ENCODE measurements at regions not wholly inside any gene's neighbourhood (a gene's known extent, or its start where the extent isn't known, plus 50 kb on each side); places are given as distances from the start of the nearest gene placed in this dataset.

GRCh38 chr14:104298458-104298857 is 160.1 kb downstream of the KIF26A start:
- CTCF ChIA-PET (ENCODE audit: low intra/inter-chr PET ratio): no interaction called here
- Histone ChIP-seq H3K36me3 (ENCODE audit: control insufficient read depth, insufficient read depth, low read length) (no peaks in the 10 kb centered on the region), H3K79me2 (ENCODE audit: control insufficient read depth, insufficient read depth, low read length) (no peaks in the 10 kb centered on the region), H3K27ac (ENCODE audit: extremely low read depth, low read depth, low read length) (no peak overlapping the region), H3K4me1 (replicated peaks in 1 of 2; ENCODE audit: control insufficient read depth in 2 of 2, insufficient read depth in 2 of 2, low read length in 2 of 2) (no peaks in the 10 kb centered on the region), H2AFZ (ENCODE audit: low read depth, low read length) (no peak overlapping the region), H3K9ac (ENCODE audit: insufficient read depth in 1 of 2, low read depth in 2 of 2, low read length in 2 of 2) (no peak overlapping the region), H3K27me3 (ENCODE audit: control insufficient read depth in 2 of 2, insufficient read depth in 2 of 2, low read length in 2 of 2) (peaks cover 0 to 22% of the 10 kb centered on the region in 2 experiments; a peak in 2 of 5 replicates), H3K9me1 (ENCODE audit: control insufficient read depth, insufficient read depth, low read length) (no peaks in the 10 kb centered on the region), H3K9me3 (replicated peaks; ENCODE audit: control insufficient read depth, insufficient read depth, low read depth, low read length) (no peaks in the 10 kb centered on the region), H3K4me3 (no peak overlapping the region), H4K20me1 (replicated peaks; ENCODE audit: control insufficient read depth, insufficient read depth, low read length) (no peaks in the 10 kb centered on the region), H3K4me2 (ENCODE audit: insufficient read depth, low read length) (no peak overlapping the region)
- intact Hi-C loops (cut with micrococcal nuclease) (no loop called here), in situ Hi-C loops (cut with MboI) (no loop called here)
- TF ChIP-seq, protein P1, sequence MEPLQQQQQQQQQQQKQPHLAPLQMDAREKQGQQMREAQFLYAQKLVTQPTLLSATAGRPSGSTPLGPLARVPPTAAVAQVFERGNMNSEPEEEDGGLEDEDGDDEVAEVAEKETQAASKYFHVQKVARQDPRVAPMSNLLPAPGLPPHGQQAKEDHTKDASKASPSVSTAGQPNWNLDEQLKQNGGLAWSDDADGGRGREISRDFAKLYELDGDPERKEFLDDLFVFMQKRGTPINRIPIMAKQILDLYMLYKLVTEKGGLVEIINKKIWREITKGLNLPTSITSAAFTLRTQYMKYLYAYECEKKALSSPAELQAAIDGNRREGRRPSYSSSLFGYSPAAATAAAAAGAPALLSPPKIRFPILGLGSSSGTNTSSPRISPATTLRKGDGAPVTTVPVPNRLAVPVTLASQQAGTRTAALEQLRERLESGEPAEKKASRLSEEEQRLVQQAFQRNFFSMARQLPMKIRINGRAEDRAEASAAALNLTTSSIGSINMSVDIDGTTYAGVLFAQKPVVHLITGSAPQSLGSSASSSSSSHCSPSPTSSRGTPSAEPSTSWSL (CRISPR knock-in tag; IDR thresholded peaks at IDR 0.05; ENCODE audit: borderline replicate concordance): no peak
- TF ChIP-seq ZFP36 (IDR thresholded peaks at IDR 0.05; ENCODE audit: low read depth, low read length, partially characterized antibody): no peak
- TF ChIP-seq NFATC3 (IDR thresholded peaks at IDR 0.05): no peak
- ATAC-seq: no peak
- POLR2A ChIA-PET: no interaction called here
- FAIRE-seq: no peak
- BruUV-seq (replicated peaks): no TSS peak
- 0% methylated on average over 3 of the region's 3 CpGs for WGBS (ENCODE audit: insufficient coverage, low coverage, missing lambda C conversion rate)
- no peak for DNase-seq (ENCODE audit: extremely low read depth in 1 of 4, low spot score in 3 of 4)

GRCh38 chr14:104299993-104300761 is 161.8 kb downstream of the KIF26A start:
- no peaks in the 10 kb centered on the region for H3K4me1 ChIP-seq (replicated peaks in 1 of 2; ENCODE audit: control insufficient read depth in 2 of 2, insufficient read depth in 2 of 2, low read length in 2 of 2)
- no peaks in the 10 kb centered on the region for H3K9me1 ChIP-seq (ENCODE audit: control insufficient read depth, insufficient read depth, low read length)
- TF ChIP-seq TCFL5 (CRISPR knock-in tag; conservative IDR thresholded peaks at IDR 0.05) (no peak), CHD2 (IDR thresholded peaks at IDR 0.05; ENCODE audit: low read depth, low read length) (no peak), NR2C2 (CRISPR knock-in tag; IDR thresholded peaks at IDR 0.05) (no peak), NR2C2 (tag; IDR thresholded peaks at IDR 0.05) (peak; percentile 75; the same call in 1 of the 2 replicates), ETV1 (tag; conservative IDR thresholded peaks at IDR 0.05; ENCODE audit: low read depth) (0 out of 2 replicates have a peak, but pooled peaks have one; percentile 24)
- H3K79me2 ChIP-seq (ENCODE audit: control insufficient read depth, insufficient read depth, low read length): no peaks in the 10 kb centered on the region
- no peak for DNase-seq (ENCODE audit: extremely low read depth in 1 of 4, low spot score in 3 of 4)
- H3K4me2 ChIP-seq (ENCODE audit: insufficient read depth, low read length): no peak overlapping the region
- H2AFZ ChIP-seq (ENCODE audit: low read depth, low read length): no peak overlapping the region
- CTCF ChIA-PET (ENCODE audit: low intra/inter-chr PET ratio): no interaction called here
- WGBS (ENCODE audit: insufficient coverage, low coverage, missing lambda C conversion rate): 2% methylated on average over 22 of the region's 28 CpGs
- H3K9me3 ChIP-seq (replicated peaks; ENCODE audit: control insufficient read depth, insufficient read depth, low read depth, low read length): no peaks in the 10 kb centered on the region
- peaks cover 0 to 39% of the 10 kb centered on the region in 2 experiments; a peak in 2 of 5 replicates for H3K27me3 ChIP-seq (ENCODE audit: control insufficient read depth in 2 of 2, insufficient read depth in 2 of 2, low read length in 2 of 2)
- in situ Hi-C loops (cut with MboI): no loop called here
- BruUV-seq (replicated peaks): no TSS peak
- ATAC-seq: no peak
- intact Hi-C loops (cut with micrococcal nuclease): no loop called here
- POLR2A ChIA-PET: interaction anchor here (0.6 kb wide), 1 partner anchor 115 kb away, joined by 3 read pairs; no protein-coding TSS in a partner anchor
- no peaks in the 10 kb centered on the region for H4K20me1 ChIP-seq (replicated peaks; ENCODE audit: control insufficient read depth, insufficient read depth, low read length)
- no peak overlapping the region for H3K4me3 ChIP-seq
- no peak overlapping the region for H3K9ac ChIP-seq (ENCODE audit: insufficient read depth in 1 of 2, low read depth in 2 of 2, low read length in 2 of 2)
- no peak overlapping the region for H3K27ac ChIP-seq (ENCODE audit: extremely low read depth, low read depth, low read length)
- H3K36me3 ChIP-seq (ENCODE audit: control insufficient read depth, insufficient read depth, low read length): no peaks in the 10 kb centered on the region
- no peak for FAIRE-seq

Measured in K562 (cell line).